Right lobe of liver (tissue), 4 donors: ENCODE measurements at regions not wholly inside any gene's neighbourhood (a gene's known extent, or its start where the extent isn't known, plus 50 kb on each side); places are given as distances from the start of the nearest gene placed in this dataset.

Source experiments
- POLR2A ChIP-seq: fragments of 450-650 bp; IDR thresholded peaks from one replicate; pipeline ENCODE4 v1.6.1; 2017; ENCODE audit warnings: antibody characterized with exemption, mild to moderate bottlenecking
- TF ChIP-seq, protein P1 (sequence below), 4 donors: fragments of 200-600 bp in 3 of 4; fragments of 450-650 bp in 1 of 4; IDR thresholded peaks; one replicate each; pipeline versions ENCODE4 v1.5.1 to v1.8.0; 2016 to 2022; ENCODE audit warnings: antibody characterized with exemption in 4 of 4, mild to moderate bottlenecking in 2 of 4
- donor health status: DM: no; HTN: no; CAD: no.
- donor health status: DM: no; HTN: no; CAD: no.
- donor health status: DM: no; HTN: yes; CAD: no.

DNA sequence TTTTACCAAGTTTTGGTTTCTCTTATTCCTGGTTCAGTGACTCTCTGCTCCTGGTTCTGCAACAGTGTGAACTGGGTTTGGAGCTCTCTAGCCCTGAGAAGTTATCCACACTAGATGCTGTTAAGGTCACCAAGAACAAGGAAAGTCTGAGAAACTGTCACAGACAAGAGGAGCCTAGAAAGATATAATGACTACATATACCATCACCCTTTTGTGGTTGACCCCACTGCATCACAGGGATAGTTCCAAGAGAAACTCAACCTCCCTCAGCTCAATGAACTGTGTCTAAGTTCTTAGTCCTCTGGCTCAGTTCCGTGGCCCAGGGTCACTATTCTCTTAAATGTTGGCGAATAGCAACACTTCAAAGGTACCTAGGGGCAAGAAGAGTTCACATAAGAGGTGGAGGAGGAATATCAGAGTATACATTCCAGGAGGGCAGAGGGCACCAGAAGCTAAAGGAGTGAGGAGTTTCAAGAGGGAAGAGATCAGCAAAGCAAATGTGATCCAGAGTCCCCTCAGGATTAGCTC, 171.5 kb downstream of the BUB3 start:
- no peak for TF ChIP-seq POLR2A
- TF ChIP-seq, protein P1, sequence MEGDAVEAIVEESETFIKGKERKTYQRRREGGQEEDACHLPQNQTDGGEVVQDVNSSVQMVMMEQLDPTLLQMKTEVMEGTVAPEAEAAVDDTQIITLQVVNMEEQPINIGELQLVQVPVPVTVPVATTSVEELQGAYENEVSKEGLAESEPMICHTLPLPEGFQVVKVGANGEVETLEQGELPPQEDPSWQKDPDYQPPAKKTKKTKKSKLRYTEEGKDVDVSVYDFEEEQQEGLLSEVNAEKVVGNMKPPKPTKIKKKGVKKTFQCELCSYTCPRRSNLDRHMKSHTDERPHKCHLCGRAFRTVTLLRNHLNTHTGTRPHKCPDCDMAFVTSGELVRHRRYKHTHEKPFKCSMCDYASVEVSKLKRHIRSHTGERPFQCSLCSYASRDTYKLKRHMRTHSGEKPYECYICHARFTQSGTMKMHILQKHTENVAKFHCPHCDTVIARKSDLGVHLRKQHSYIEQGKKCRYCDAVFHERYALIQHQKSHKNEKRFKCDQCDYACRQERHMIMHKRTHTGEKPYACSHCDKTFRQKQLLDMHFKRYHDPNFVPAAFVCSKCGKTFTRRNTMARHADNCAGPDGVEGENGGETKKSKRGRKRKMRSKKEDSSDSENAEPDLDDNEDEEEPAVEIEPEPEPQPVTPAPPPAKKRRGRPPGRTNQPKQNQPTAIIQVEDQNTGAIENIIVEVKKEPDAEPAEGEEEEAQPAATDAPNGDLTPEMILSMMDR (IDR thresholded peaks at IDR 0.05), result no peak
